AG10803 (cell line): ENCODE measurements at regions not wholly inside any gene's neighbourhood (a gene's known extent, or its start where the extent isn't known, plus 50 kb on each side); places are given as distances from the start of the nearest gene placed in this dataset.

Source experiments
- DNase-seq: peaks from one replicate; pipeline ENCODE4 v3.0.0; 2010; ENCODE audit warnings: low read depth
- H3K4me3 ChIP-seq: 2 replicates; pipeline ENCODE4 v1.5.1; 2011; ENCODE audit warnings: mild to moderate bottlenecking, low read length, control low read depth
- CTCF ChIP-seq: conservative IDR thresholded peaks from 2 replicates; pipeline ENCODE4 v1.5.1; 2011; ENCODE audit warnings: mild to moderate bottlenecking, low read length, control low read depth, inconsistent platforms

GRCh38 chr12:41701943-41702601, 442.6 kb downstream of the GXYLT1 start:
- no peak for TF ChIP-seq CTCF
- DNase-seq: no peak
- no peak overlapping the region for H3K4me3 ChIP-seq

- TF ChIP-seq CTCF: no peak
- no peak overlapping the region for H3K4me3 ChIP-seq
Measured at GRCh38 chr12:41700940-41701339, 443.7 kb downstream of the GXYLT1 start.

GRCh38 chr12:41699658-41700057, 445.0 kb downstream of the GXYLT1 start:
- DNase-seq: no peak
- no peak overlapping the region for H3K4me3 ChIP-seq
- TF ChIP-seq CTCF: no peak

More at GRCh38 chr12:41700940-41701339, 443.7 kb downstream of the GXYLT1 start:
- no peak for DNase-seq

- no peak overlapping the region for H3K4me3 ChIP-seq
- TF ChIP-seq CTCF: no peak
- no peak for DNase-seq
Measured at GRCh38 chr12:41697161-41697560, 447.5 kb downstream of the GXYLT1 start.

- TF ChIP-seq CTCF: peak; percentile 46
- peak; percentile 3 for DNase-seq
- no peak overlapping the region for H3K4me3 ChIP-seq
Measured at GRCh38 chr12:41684997-41685396, 459.7 kb downstream of the GXYLT1 start.

- TF ChIP-seq CTCF: no peak
Measured at GRCh38 chr12:41683513-41684240, 461.0 kb downstream of the GXYLT1 start.

GRCh38 chr12:41683023-41683422, 461.7 kb downstream of the GXYLT1 start:
- DNase-seq: no peak
- TF ChIP-seq CTCF: no peak
- no peak overlapping the region for H3K4me3 ChIP-seq

More at GRCh38 chr12:41683513-41684240, 461.0 kb downstream of the GXYLT1 start:
- no peak for DNase-seq
- H3K4me3 ChIP-seq: no peak overlapping the region
